Osteocyte (in vitro differentiated cells): ENCODE measurements at regions not wholly inside any gene's neighbourhood (a gene's known extent, or its start where the extent isn't known, plus 50 kb on each side); places are given as distances from the start of the nearest gene placed in this dataset.

Experiments
- DNase-seq: peaks from one replicate; pipeline ENCODE4 v3.0.0; 2021; ENCODE audit warnings: mixed read lengths; ENCODE audit not compliant: unreplicated experiment; ENCODE audit errors: extremely low spot score
- H3K27ac Mint-ChIP-seq: one replicate; pipeline ENCODE4 v1.8.0; 2021; ENCODE audit warnings: mild to moderate bottlenecking, mixed read lengths; ENCODE audit not compliant: unreplicated experiment
- H3K27me3 Mint-ChIP-seq: one replicate; pipeline ENCODE4 v1.8.0; 2021; ENCODE audit warnings: mixed read lengths; ENCODE audit not compliant: unreplicated experiment
- H3K36me3 Mint-ChIP-seq: one replicate; pipeline ENCODE4 v1.8.0; 2021; ENCODE audit warnings: mixed read lengths; ENCODE audit not compliant: unreplicated experiment
- H3K4me1 Mint-ChIP-seq: one replicate; pipeline ENCODE4 v1.8.0; 2021; ENCODE audit warnings: mixed read lengths; ENCODE audit not compliant: unreplicated experiment
- H3K4me3 Mint-ChIP-seq: one replicate; pipeline ENCODE4 v1.8.0; 2021; ENCODE audit warnings: mild to moderate bottlenecking, moderate library complexity, mixed read lengths; ENCODE audit not compliant: unreplicated experiment
- H3K9me3 Mint-ChIP-seq: one replicate; pipeline ENCODE4 v1.8.0; 2021; ENCODE audit warnings: mixed read lengths; ENCODE audit not compliant: unreplicated experiment
- CTCF ChIP-seq: fragments of 200-600 bp; sonication (generic); IDR thresholded peaks from 2 replicates; pipeline ENCODE4 v1.5.0; 2021; ENCODE audit warnings: antibody characterized with exemption, mild to moderate bottlenecking, moderate library complexity

GRCh38 chr6:134376785-134377184 lies 58.9 kb upstream of the SGK1 start:
- DNase-seq = no peak
- H3K4me1 Mint-ChIP-seq = peaks cover 36% of the 10 kb centered on the region
- H3K36me3 Mint-ChIP-seq = no peaks in the 10 kb centered on the region
- peaks cover 3% of the 10 kb centered on the region for H3K9me3 Mint-ChIP-seq
- no peaks in the 10 kb centered on the region for H3K27me3 Mint-ChIP-seq
- H3K4me3 Mint-ChIP-seq = no peak overlapping the region
- no peak overlapping the region for H3K27ac Mint-ChIP-seq
- no peak for TF ChIP-seq CTCF

GRCh38 chr6:134375220-134375580 lies 57.3 kb upstream of the SGK1 start:
- DNase-seq = no peak
- Mint-ChIP-seq H3K36me3 (no peaks in the 10 kb centered on the region), H3K27ac (peak overlapping the region; percentile 87), H3K27me3 (no peaks in the 10 kb centered on the region), H3K4me3 (no peak overlapping the region), H3K9me3 (peaks cover 3% of the 10 kb centered on the region), H3K4me1 (peaks cover 38% of the 10 kb centered on the region)
- no peak for TF ChIP-seq CTCF

GRCh38 chr6:134374491-134375219 lies 56.7 kb upstream of the SGK1 start:
- H3K9me3 Mint-ChIP-seq = peaks cover 3% of the 10 kb centered on the region
- no peaks in the 10 kb centered on the region for H3K36me3 Mint-ChIP-seq
- TF ChIP-seq CTCF = no peak
- H3K4me1 Mint-ChIP-seq = peaks cover 38% of the 10 kb centered on the region
- H3K4me3 Mint-ChIP-seq = no peak overlapping the region
- H3K27ac Mint-ChIP-seq = peak overlapping the region; percentile 87
- DNase-seq = no peak
- no peaks in the 10 kb centered on the region for H3K27me3 Mint-ChIP-seq

- TF ChIP-seq CTCF = no peak
- DNase-seq = no peak
- Mint-ChIP-seq H3K4me1 (peaks cover 38% of the 10 kb centered on the region), H3K4me3 (no peak overlapping the region), H3K9me3 (peaks cover 3% of the 10 kb centered on the region), H3K36me3 (no peaks in the 10 kb centered on the region), H3K27me3 (no peaks in the 10 kb centered on the region), H3K27ac (peak overlapping the region; percentile 87)
Measured at GRCh38 chr6:134373993-134374392, 56.1 kb upstream of the SGK1 start.

GRCh38 chr6:134373282-134373922 lies 55.5 kb upstream of the SGK1 start:
- H3K36me3 Mint-ChIP-seq = no peaks in the 10 kb centered on the region
- peak overlapping the region; percentile 87 for H3K27ac Mint-ChIP-seq
- no peaks in the 10 kb centered on the region for H3K27me3 Mint-ChIP-seq
- H3K9me3 Mint-ChIP-seq = peaks cover 3% of the 10 kb centered on the region
- DNase-seq = no peak
- TF ChIP-seq CTCF = no peak
- peaks cover 38% of the 10 kb centered on the region for H3K4me1 Mint-ChIP-seq
- H3K4me3 Mint-ChIP-seq = peak overlapping the region; percentile 46
